CD4-positive, alpha-beta memory T cell (primary cell): ENCODE measurements at regions not wholly inside any gene's neighbourhood (a gene's known extent, or its start where the extent isn't known, plus 50 kb on each side); places are given as distances from the start of the nearest gene placed in this dataset.
"Not testable (repeated sequence)": the region's sequence is repeated elsewhere in the genome, so short reads cannot be mapped to it uniquely, and the experiment has no call there.

Experiments
- CTCF ChIA-PET: fragments of 350-600 bp; sonication (Branson Sonifier 250); formaldehyde crosslinking; loops from one replicate; lab custom pipeline; 2021; ENCODE audit warnings: inconsistent platforms; ENCODE audit not compliant: partially characterized antibody; lab: Charles Lee
- POLR2A ChIA-PET: fragments of 350-600 bp; sonication (Branson Sonifier 250); formaldehyde crosslinking; loops from one replicate; lab custom pipeline; 2021; ENCODE audit not compliant: partially characterized antibody; lab: Charles Lee
- DNase-seq, 5 donors: peaks; one replicate each; pipeline versions ENCODE4 v3.0.0 to v3.0.0-alpha.2; 2020 to 2022; ENCODE audit warnings: mixed read lengths in 1 of 5
- H3K27ac ChIP-seq: one replicate; pipeline ENCODE4 v1.7.0; 2013; ENCODE audit warnings: low read depth, low read length
- H3K27me3 ChIP-seq: 2 replicates; pipeline ENCODE4 v1.7.0; 2013; ENCODE audit warnings: mild to moderate bottlenecking, low read length, moderate library complexity; ENCODE audit not compliant: insufficient read depth
- H3K36me3 ChIP-seq: 2 replicates; pipeline ENCODE4 v1.7.0; 2013; ENCODE audit warnings: mild to moderate bottlenecking, low read length, moderate library complexity; ENCODE audit not compliant: insufficient read depth
- H3K4me1 ChIP-seq: 2 replicates; pipeline ENCODE4 v1.7.0; 2013; ENCODE audit warnings: mild to moderate bottlenecking, low read length, moderate library complexity; ENCODE audit not compliant: insufficient read depth
- H3K4me3 ChIP-seq, 2 donors: one replicate each; pipeline ENCODE4 v1.7.0; 2013; ENCODE audit warnings: low read length in 2 of 2, mild to moderate bottlenecking in 1 of 2
- H3K9me3 ChIP-seq, 2 donors: one replicate each; pipeline ENCODE4 v1.7.0; 2013; ENCODE audit warnings: low read length in 2 of 2, control low read depth in 1 of 2; ENCODE audit not compliant: control insufficient read depth in 1 of 2
- H3K27ac Mint-ChIP-seq, 7 donors: one replicate each; pipeline ENCODE4 v1.8.0; 2020 to 2021; ENCODE audit warnings: mixed read lengths in 7 of 7, mild to moderate bottlenecking in 6 of 7, inconsistent platforms in 3 of 7, moderate library complexity in 3 of 7
- H3K27me3 Mint-ChIP-seq, 2 donors: one replicate each; pipeline ENCODE4 v1.8.0; 2020 to 2021; ENCODE audit warnings: mixed read lengths in 2 of 2
- H3K36me3 Mint-ChIP-seq, 2 donors: one replicate each; pipeline ENCODE4 v1.8.0; 2020 to 2021; ENCODE audit warnings: mixed read lengths in 2 of 2, inconsistent platforms in 1 of 2, mild to moderate bottlenecking in 1 of 2
- H3K4me1 Mint-ChIP-seq, 4 donors: one replicate each; pipeline ENCODE4 v1.8.0; 2020 to 2021; ENCODE audit warnings: mixed read lengths in 4 of 4, mild to moderate bottlenecking in 1 of 4
- H3K4me3 Mint-ChIP-seq, 8 donors: one replicate each; pipeline ENCODE4 v1.8.0; 2020 to 2021; ENCODE audit warnings: mixed read lengths in 8 of 8, mild to moderate bottlenecking in 7 of 8, moderate library complexity in 6 of 8, inconsistent platforms in 3 of 8
- H3K9me3 Mint-ChIP-seq, 8 donors: one replicate each; pipeline ENCODE4 v1.8.0; 2020 to 2021; ENCODE audit warnings: mixed read lengths in 8 of 8, mild to moderate bottlenecking in 5 of 8, inconsistent platforms in 3 of 8, moderate library complexity in 1 of 8
- intact Hi-C: fragments of 100-400 bp; cut with micrococcal nuclease; formaldehyde crosslinking; loops from one replicate; pipeline ENCODE4 v1.15.1; 2023

DNA sequence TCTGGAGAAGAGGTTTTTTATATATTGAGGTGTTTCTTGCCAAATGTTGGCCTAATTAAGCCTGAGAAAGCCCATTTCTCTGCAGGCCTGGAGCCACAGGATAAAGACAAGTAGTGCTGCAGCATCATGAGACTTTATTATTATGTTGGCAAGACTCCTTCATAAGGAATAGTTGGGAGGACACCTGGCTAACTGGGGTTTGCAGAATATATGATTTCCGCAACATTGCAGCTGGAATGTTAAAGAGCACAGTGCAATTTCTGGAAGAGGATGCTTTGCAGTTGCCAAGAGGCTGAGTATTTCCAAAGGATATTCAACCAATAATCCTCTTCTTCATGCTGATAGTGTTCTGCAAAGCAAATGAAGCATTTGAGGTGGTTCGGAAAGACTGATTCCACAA, 1512.8 kb upstream of the LRRTM3 start:
- Histone ChIP-seq H3K9me3 (no peaks in the 10 kb centered on the region), H3K27ac (no peak overlapping the region), H3K4me1 (no peaks in the 10 kb centered on the region), H3K36me3 (no peaks in the 10 kb centered on the region), H3K27me3 (no peaks in the 10 kb centered on the region), H3K4me3 (no peak overlapping the region)
- ChIA-PET POLR2A (no interaction called here), CTCF (no interaction called here)
- Mint-ChIP-seq H3K4me3 (no peak overlapping the region), H3K36me3 (no peaks in the 10 kb centered on the region), H3K9me3 (peaks cover 2 to 16% (median 8%) of the 10 kb centered on the region in 8 donors), H3K27ac (no peak overlapping the region), H3K4me1 (no peaks in the 10 kb centered on the region), H3K27me3 (no peaks in the 10 kb centered on the region)
- DNase-seq: no peak
- intact Hi-C loops: no loop called here

DNA sequence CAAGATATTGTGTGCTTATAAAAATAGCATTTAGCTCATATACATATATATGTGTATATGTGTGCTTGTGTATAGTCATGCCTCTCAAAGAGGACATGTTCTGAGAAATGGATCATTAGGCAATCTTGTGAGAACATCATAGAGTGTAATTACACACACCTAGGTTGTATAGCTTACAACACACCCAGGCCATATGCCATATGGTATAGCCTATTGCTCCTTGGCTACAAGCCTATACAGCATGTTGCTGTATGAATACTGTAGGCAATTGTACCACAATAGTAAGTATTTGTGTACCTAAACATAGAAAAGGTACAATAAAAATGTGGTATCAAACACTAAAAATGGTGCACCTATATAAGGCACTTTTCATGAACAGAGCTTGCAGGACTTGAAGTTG, 1510.5 kb upstream of the LRRTM3 start:
- H3K4me3 Mint-ChIP-seq: no peak overlapping the region
- Histone ChIP-seq H3K4me1 (no peaks in the 10 kb centered on the region), H3K9me3 (no peaks in the 10 kb centered on the region), H3K36me3 (no peaks in the 10 kb centered on the region), H3K27me3 (no peaks in the 10 kb centered on the region), H3K27ac (no peak overlapping the region), H3K4me3 (no peak overlapping the region)
- POLR2A ChIA-PET: no interaction called here
- H3K4me1 Mint-ChIP-seq: no peaks in the 10 kb centered on the region
- H3K36me3 Mint-ChIP-seq: no peaks in the 10 kb centered on the region
- H3K27me3 Mint-ChIP-seq: no peaks in the 10 kb centered on the region
- no peak overlapping the region for H3K27ac Mint-ChIP-seq
- intact Hi-C loops: no loop called here
- H3K9me3 Mint-ChIP-seq: peaks cover 2 to 18% (median 10%) of the 10 kb centered on the region in 8 donors
- CTCF ChIA-PET: no interaction called here
- no peak for DNase-seq

GRCh38 chr10:65416094-65416493, 1509.7 kb upstream of the LRRTM3 start:
- no peaks in the 10 kb centered on the region for H3K36me3 ChIP-seq
- peaks cover 2 to 17% (median 9%) of the 10 kb centered on the region in 8 donors for H3K9me3 Mint-ChIP-seq
- intact Hi-C loops: no loop called here
- H3K36me3 Mint-ChIP-seq: no peaks in the 10 kb centered on the region
- H3K27ac ChIP-seq: no peak overlapping the region
- DNase-seq: no peak
- no peak overlapping the region for H3K27ac Mint-ChIP-seq
- ChIA-PET CTCF (no interaction called here), POLR2A (no interaction called here)
- H3K4me3 Mint-ChIP-seq: no peak overlapping the region
- H3K4me1 ChIP-seq: no peaks in the 10 kb centered on the region
- H3K4me3 ChIP-seq: no peak overlapping the region
- H3K27me3 Mint-ChIP-seq: no peaks in the 10 kb centered on the region
- H3K4me1 Mint-ChIP-seq: no peaks in the 10 kb centered on the region
- H3K9me3 ChIP-seq: no peaks in the 10 kb centered on the region
- H3K27me3 ChIP-seq: no peaks in the 10 kb centered on the region

- Histone ChIP-seq H3K9me3 (no peaks in the 10 kb centered on the region), H3K36me3 (no peaks in the 10 kb centered on the region), H3K4me3 (no peak overlapping the region), H3K27ac (no peak overlapping the region), H3K4me1 (no peaks in the 10 kb centered on the region), H3K27me3 (no peaks in the 10 kb centered on the region)
- Mint-ChIP-seq H3K4me1 (no peaks in the 10 kb centered on the region), H3K9me3 (peaks cover 0 to 13% (median 7%) of the 10 kb centered on the region in 8 donors), H3K27ac (no peak overlapping the region), H3K4me3 (no peak overlapping the region), H3K27me3 (no peaks in the 10 kb centered on the region), H3K36me3 (no peaks in the 10 kb centered on the region)
- no peak for DNase-seq
- CTCF ChIA-PET: no interaction called here
- intact Hi-C loops: no loop called here
- POLR2A ChIA-PET: no interaction called here
Measured at GRCh38 chr10:65419629-65420028, 1506.2 kb upstream of the LRRTM3 start.

DNA sequence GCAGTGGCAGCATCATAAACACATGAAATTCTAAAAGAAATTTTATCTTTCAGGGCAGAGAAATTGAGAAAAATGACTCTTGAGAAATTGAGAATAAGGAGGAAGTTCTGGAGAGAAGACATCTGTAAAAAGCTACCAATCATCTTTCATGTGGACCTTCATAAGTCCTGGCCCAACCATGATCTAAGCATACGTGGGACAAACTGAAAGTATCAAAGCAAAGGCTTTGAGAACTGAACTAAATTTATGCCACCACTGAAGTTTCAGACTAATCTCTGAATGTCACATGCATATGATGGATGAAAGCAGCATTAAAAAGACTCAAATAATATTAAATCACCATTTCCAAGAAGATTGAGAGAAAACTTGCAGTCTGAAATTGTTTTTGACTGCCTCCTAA, 1502.8 kb upstream of the LRRTM3 start:
- Mint-ChIP-seq H3K4me1 (no peaks in the 10 kb centered on the region), H3K9me3 (peaks cover 0 to 17% (median 4%) of the 10 kb centered on the region in 8 donors), H3K27ac (no peak overlapping the region), H3K36me3 (no peaks in the 10 kb centered on the region), H3K27me3 (no peaks in the 10 kb centered on the region), H3K4me3 (no peak overlapping the region)
- ChIA-PET POLR2A (no interaction called here), CTCF (no interaction called here)
- Histone ChIP-seq H3K27ac (no peak overlapping the region), H3K4me3 (no peak overlapping the region), H3K4me1 (no peaks in the 10 kb centered on the region), H3K9me3 (no peaks in the 10 kb centered on the region), H3K36me3 (no peaks in the 10 kb centered on the region), H3K27me3 (no peaks in the 10 kb centered on the region)
- no peak for DNase-seq
- intact Hi-C loops: no loop called here

- H3K27ac Mint-ChIP-seq, intact Hi-C loops, H3K27me3 ChIP-seq, H3K27me3 Mint-ChIP-seq, CTCF ChIA-PET, DNase-seq, H3K27ac ChIP-seq, POLR2A ChIA-PET, H3K4me1 ChIP-seq, H3K36me3 Mint-ChIP-seq, H3K4me3 Mint-ChIP-seq, H3K4me1 Mint-ChIP-seq, H3K36me3 ChIP-seq, H3K4me3 ChIP-seq, H3K9me3 ChIP-seq: not testable (repeated sequence)
- H3K9me3 Mint-ChIP-seq: peaks cover 0 to 11% (median 1%) of the 10 kb centered on the region in 8 donors
Measured at GRCh38 chr10:65429381-65429780, 1496.5 kb upstream of the LRRTM3 start.

DNA sequence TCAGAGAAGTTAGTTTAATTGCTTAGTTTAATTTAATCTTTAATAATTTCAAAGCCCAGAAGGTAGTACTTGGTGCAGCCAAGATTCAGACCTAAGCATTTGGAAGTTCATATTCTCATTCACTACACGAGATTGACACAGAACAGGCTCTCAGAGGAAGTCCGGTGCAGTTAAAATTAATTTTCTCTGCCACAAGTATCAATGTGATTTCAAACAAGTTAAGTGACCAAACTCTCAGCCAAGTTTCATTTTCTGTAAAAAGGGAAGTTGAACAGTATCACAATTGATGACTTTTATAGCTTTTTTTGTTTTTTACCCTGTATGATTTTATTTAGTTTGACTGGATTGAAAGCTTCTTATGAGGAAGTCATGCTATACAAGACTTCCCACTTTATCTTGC, 1494.9 kb upstream of the LRRTM3 start:
- ChIA-PET POLR2A (no interaction called here), CTCF (no interaction called here)
- intact Hi-C loops: no loop called here
- Mint-ChIP-seq H3K27me3 (no peaks in the 10 kb centered on the region), H3K4me3 (no peak overlapping the region), H3K4me1 (no peaks in the 10 kb centered on the region), H3K27ac (no peak overlapping the region), H3K36me3 (no peaks in the 10 kb centered on the region), H3K9me3 (peaks cover 0 to 9% (median 0%) of the 10 kb centered on the region in 8 donors)
- H3K4me1 ChIP-seq: no peaks in the 10 kb centered on the region
- no peak for DNase-seq
- no peak overlapping the region for H3K27ac ChIP-seq
- H3K4me3 ChIP-seq: no peak overlapping the region
- H3K27me3 ChIP-seq: no peaks in the 10 kb centered on the region
- H3K36me3 ChIP-seq: no peaks in the 10 kb centered on the region
- no peaks in the 10 kb centered on the region for H3K9me3 ChIP-seq

GRCh38 chr10:65470986-65471385, 1454.8 kb upstream of the LRRTM3 start:
- Mint-ChIP-seq H3K36me3 (no peaks in the 10 kb centered on the region), H3K4me3 (no peak overlapping the region), H3K9me3 (peaks cover 0 to 16% (median 8%) of the 10 kb centered on the region in 8 donors), H3K4me1 (no peaks in the 10 kb centered on the region), H3K27ac (no peak overlapping the region), H3K27me3 (no peaks in the 10 kb centered on the region)
- Histone ChIP-seq H3K36me3 (no peaks in the 10 kb centered on the region), H3K27ac (no peak overlapping the region), H3K27me3 (no peaks in the 10 kb centered on the region), H3K4me1 (no peaks in the 10 kb centered on the region), H3K4me3 (no peak overlapping the region), H3K9me3 (no peaks in the 10 kb centered on the region)
- intact Hi-C loops: no loop called here
- POLR2A ChIA-PET: no interaction called here
- no peak for DNase-seq
- CTCF ChIA-PET: no interaction called here
